Endothelial cell of hepatic sinusoid (primary cell): ENCODE measurements at regions not wholly inside any gene's neighbourhood (a gene's known extent, or its start where the extent isn't known, plus 50 kb on each side); places are given as distances from the start of the nearest gene placed in this dataset.

ENCODE experiments used
- in situ Hi-C: cut with HindIII; loops from 2 replicates; pipeline ENCODE4 v1.10.0; 2017; ENCODE audit warnings: low sequenced_read_pairs

- in situ Hi-C loops: no loop called here
These were observed 973.1 kb downstream of the TMEM182 start for GRCh38 chr2:103734911-103735310.

- in situ Hi-C loops: no loop called here
These were observed 976.3 kb downstream of the TMEM182 start for GRCh38 chr2:103738108-103738507.

GRCh38 chr2:103738606-103739005 lies 976.8 kb downstream of the TMEM182 start:
- in situ Hi-C loops: no loop called here

- in situ Hi-C loops: no loop called here
These were observed 977.4 kb downstream of the TMEM182 start for GRCh38 chr2:103739186-103739585.

- in situ Hi-C loops: no loop called here
These were observed 978.1 kb downstream of the TMEM182 start for GRCh38 chr2:103739921-103740320.

- in situ Hi-C loops: no loop called here
These were observed 978.8 kb downstream of the TMEM182 start for GRCh38 chr2:103740631-103741030.

- in situ Hi-C loops: no loop called here
These were observed 981.4 kb downstream of the TMEM182 start for GRCh38 chr2:103743195-103743594.

- in situ Hi-C loops: no loop called here
These were observed 992.7 kb downstream of the TMEM182 start for GRCh38 chr2:103754530-103754929.

GRCh38 chr2:103773884-103774283 lies 1012.1 kb downstream of the TMEM182 start:
- in situ Hi-C loops: no loop called here

GRCh38 chr2:103780088-103780702 lies 1018.4 kb downstream of the TMEM182 start:
- in situ Hi-C loops: no loop called here

- in situ Hi-C loops: no loop called here
These were observed 1019.5 kb downstream of the TMEM182 start for GRCh38 chr2:103781313-103781712.

GRCh38 chr2:103784261-103784660 lies 1022.4 kb downstream of the TMEM182 start:
- in situ Hi-C loops: no loop called here

GRCh38 chr2:103785432-103785831 lies 1023.6 kb downstream of the TMEM182 start:
- in situ Hi-C loops: no loop called here

GRCh38 chr2:103785956-103786355 lies 1024.1 kb downstream of the TMEM182 start:
- in situ Hi-C loops: no loop called here

GRCh38 chr2:103788389-103788788 lies 1026.6 kb downstream of the TMEM182 start:
- in situ Hi-C loops: no loop called here

GRCh38 chr2:103788951-103789350 lies 1027.1 kb downstream of the TMEM182 start:
- in situ Hi-C loops: no loop called here

- in situ Hi-C loops: no loop called here
These were observed 1027.7 kb downstream of the TMEM182 start for GRCh38 chr2:103789381-103790095.

GRCh38 chr2:103792042-103792441 lies 1030.2 kb downstream of the TMEM182 start:
- in situ Hi-C loops: no loop called here

GRCh38 chr2:103798291-103798690 lies 1036.5 kb downstream of the TMEM182 start:
- in situ Hi-C loops: no loop called here

GRCh38 chr2:103804013-103804412 lies 1042.2 kb downstream of the TMEM182 start:
- in situ Hi-C loops: no loop called here

- in situ Hi-C loops: no loop called here
These were observed 1043.9 kb downstream of the TMEM182 start for GRCh38 chr2:103805746-103806145.

- in situ Hi-C loops: no loop called here
These were observed 1045.1 kb upstream of the POU3F3 start for GRCh38 chr2:103808814-103809213.

GRCh38 chr2:103809415-103809814 lies 1044.5 kb upstream of the POU3F3 start:
- in situ Hi-C loops: no loop called here
